Thyroid gland (tissue), 4 donors: ENCODE measurements at regions not wholly inside any gene's neighbourhood (a gene's known extent, or its start where the extent isn't known, plus 50 kb on each side); places are given as distances from the start of the nearest gene placed in this dataset.

Source experiments
- DNase-seq, 2 donors: peaks; one replicate each; pipeline ENCODE4 v3.0.0-alpha.2; 2019
- H3K27ac ChIP-seq, 3 donors: fragments of 200-600 bp; sonication (generic); 1 replicate in 2 of 3; 2 replicates in 1 of 3; pipeline ENCODE4 v1.5.1; 2016 to 2019; ENCODE audit warnings: mild to moderate bottlenecking in 1 of 3, moderate library complexity in 1 of 3
- H3K27me3 ChIP-seq: fragments of 200-600 bp; sonication (generic); one replicate; pipeline ENCODE4 v1.5.1; 2019
- H3K36me3 ChIP-seq, 2 donors: fragments of 200-600 bp; sonication (generic); one replicate each; pipeline ENCODE4 v1.5.1; 2016 to 2019
- H3K4me1 ChIP-seq, 2 donors: fragments of 200-600 bp; sonication (generic); one replicate each; pipeline ENCODE4 v1.5.1; 2017 to 2019
- H3K4me3 ChIP-seq, 3 donors: fragments of 200-600 bp; sonication (generic); replicated peaks in 1 of 3; 1 replicate in 2 of 3; 2 replicates in 1 of 3; pipeline ENCODE4 v1.5.1; 2016; ENCODE audit warnings: mild to moderate bottlenecking in 1 of 3
- H3K9me3 ChIP-seq: fragments of 200-600 bp; sonication (generic); one replicate; pipeline ENCODE4 v1.5.1; 2017
- POLR2A ChIP-seq, 2 donors: fragments of 450-650 bp; IDR thresholded peaks; one replicate each; pipeline ENCODE4 v1.6.1; 2017; ENCODE audit warnings: antibody characterized with exemption in 2 of 2, mild to moderate bottlenecking in 2 of 2, moderate library complexity in 1 of 2
- WGBS, 2 donors: methylation state at CpG; one replicate each; pipeline ENCODE4 v1.1.5; 2017; 5-methylcytosine and 5-hydroxymethylcytosine counted together
- intact Hi-C: fragments of 100-400 bp; cut with DNase I; formaldehyde crosslinking; loops from one replicate; pipeline ENCODE4 v1.15.1; 2023
- TF ChIP-seq, protein P1 (sequence below), 6 experiments: fragments of 200-600 bp in 3 of 6; fragments of 450-650 bp in 3 of 6; sonication (generic) in 3 of 6; IDR thresholded peaks; one replicate each; pipeline ENCODE4 v1.5.1; 2016 to 2019; ENCODE audit warnings: antibody characterized with exemption in 6 of 6, mild to moderate bottlenecking in 2 of 6, inconsistent platforms in 1 of 6, moderate library complexity in 1 of 6

DNA sequence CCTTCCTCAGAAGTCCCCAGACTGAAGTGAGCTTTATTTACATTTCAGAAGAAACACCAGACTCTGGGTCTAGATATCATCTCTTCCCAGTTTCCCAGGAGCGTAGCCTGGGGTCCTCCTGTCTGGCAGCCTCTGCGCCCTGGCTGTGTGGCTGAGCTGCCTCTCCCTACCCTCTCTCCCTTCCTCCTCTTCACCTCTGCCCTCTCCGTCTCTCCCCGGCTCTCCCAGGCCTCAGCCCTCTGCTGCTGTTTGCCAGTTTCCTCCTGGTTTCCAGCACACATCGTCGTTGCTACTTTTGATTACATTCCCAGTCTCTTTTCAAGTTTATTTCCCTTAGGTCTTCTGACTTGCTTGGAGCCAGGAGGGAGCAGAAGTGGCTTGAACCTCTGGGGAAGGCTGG is 91.1 kb upstream of the DISP3 start:
- DNase-seq: no peak
- Histone ChIP-seq H3K36me3 (no peaks in the 10 kb centered on the region), H3K27ac (no peak overlapping the region), H3K4me1 (no peaks in the 10 kb centered on the region), H3K4me3 (no peak overlapping the region), H3K27me3 (no peaks in the 10 kb centered on the region), H3K9me3 (no peaks in the 10 kb centered on the region)
- intact Hi-C loops: no loop called here
- WGBS, 2 donors: 18 to 24% methylated on average over 6 of the region's 6 CpGs
- TF ChIP-seq POLR2A (IDR thresholded peaks at IDR 0.05): no peak
- TF ChIP-seq, protein P1, sequence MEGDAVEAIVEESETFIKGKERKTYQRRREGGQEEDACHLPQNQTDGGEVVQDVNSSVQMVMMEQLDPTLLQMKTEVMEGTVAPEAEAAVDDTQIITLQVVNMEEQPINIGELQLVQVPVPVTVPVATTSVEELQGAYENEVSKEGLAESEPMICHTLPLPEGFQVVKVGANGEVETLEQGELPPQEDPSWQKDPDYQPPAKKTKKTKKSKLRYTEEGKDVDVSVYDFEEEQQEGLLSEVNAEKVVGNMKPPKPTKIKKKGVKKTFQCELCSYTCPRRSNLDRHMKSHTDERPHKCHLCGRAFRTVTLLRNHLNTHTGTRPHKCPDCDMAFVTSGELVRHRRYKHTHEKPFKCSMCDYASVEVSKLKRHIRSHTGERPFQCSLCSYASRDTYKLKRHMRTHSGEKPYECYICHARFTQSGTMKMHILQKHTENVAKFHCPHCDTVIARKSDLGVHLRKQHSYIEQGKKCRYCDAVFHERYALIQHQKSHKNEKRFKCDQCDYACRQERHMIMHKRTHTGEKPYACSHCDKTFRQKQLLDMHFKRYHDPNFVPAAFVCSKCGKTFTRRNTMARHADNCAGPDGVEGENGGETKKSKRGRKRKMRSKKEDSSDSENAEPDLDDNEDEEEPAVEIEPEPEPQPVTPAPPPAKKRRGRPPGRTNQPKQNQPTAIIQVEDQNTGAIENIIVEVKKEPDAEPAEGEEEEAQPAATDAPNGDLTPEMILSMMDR (IDR thresholded peaks at IDR 0.05): no peak

DNA sequence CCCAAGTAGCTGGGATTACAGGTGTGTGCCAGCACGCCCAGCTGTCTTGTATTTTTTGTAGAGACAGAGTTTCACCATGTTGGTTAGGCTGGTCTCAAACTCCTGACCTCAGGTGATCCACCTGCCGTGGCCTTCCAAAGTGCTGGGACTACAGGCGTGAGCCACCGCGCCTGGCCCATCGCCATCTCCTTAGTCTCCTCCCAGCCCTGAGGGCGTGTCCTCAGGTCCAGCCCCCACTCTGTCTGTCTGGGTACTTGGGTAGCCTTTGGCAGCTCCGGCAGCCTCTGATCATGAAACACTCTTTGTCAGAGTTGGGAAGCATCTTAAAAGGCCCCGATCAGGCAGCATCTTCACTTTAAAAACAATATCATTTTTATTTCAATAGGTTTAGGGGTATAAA is 90.3 kb upstream of the DISP3 start:
- H3K27ac ChIP-seq: no peak overlapping the region
- H3K4me1 ChIP-seq: no peaks in the 10 kb centered on the region
- H3K27me3 ChIP-seq: no peaks in the 10 kb centered on the region
- intact Hi-C loops: no loop called here
- no peaks in the 10 kb centered on the region for H3K9me3 ChIP-seq
- DNase-seq: no peak
- H3K36me3 ChIP-seq: no peaks in the 10 kb centered on the region
- no peak overlapping the region for H3K4me3 ChIP-seq
- TF ChIP-seq, protein P1 (IDR thresholded peaks at IDR 0.05): no peak
- TF ChIP-seq POLR2A (IDR thresholded peaks at IDR 0.05): no peak
- WGBS, 2 donors: 58 to 62% methylated on average over 4 to 9 of the region's 9 CpGs

DNA sequence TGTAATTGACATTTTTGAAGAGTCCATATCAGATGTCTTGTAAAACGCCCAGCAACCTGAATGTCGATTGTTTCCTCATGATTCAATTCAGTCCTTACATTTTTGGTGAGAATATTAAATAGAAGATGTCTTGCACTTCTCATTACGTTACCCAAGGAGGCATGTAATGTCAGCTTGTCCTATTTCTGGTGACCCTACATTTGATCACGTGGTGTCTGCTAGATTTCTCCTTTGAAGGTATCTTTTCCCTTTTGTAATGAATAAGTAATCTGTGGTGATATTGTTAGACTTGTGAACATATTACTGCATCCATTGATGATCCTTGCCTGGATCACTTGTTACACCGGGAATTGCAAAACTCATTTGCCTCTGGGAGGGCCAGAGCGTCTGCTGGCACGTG is 87.6 kb upstream of the DISP3 start:
- WGBS, 2 donors: 81 to 82% methylated on average over 7 of the region's 7 CpGs
- DNase-seq: no peak
- no peaks in the 10 kb centered on the region for H3K4me1 ChIP-seq
- no peak overlapping the region for H3K4me3 ChIP-seq
- no peaks in the 10 kb centered on the region for H3K36me3 ChIP-seq
- TF ChIP-seq, protein P1 (IDR thresholded peaks at IDR 0.05): no peak
- no peak for TF ChIP-seq POLR2A (IDR thresholded peaks at IDR 0.05)
- H3K27me3 ChIP-seq: no peaks in the 10 kb centered on the region
- H3K27ac ChIP-seq: no peak overlapping the region
- intact Hi-C loops: no loop called here
- H3K9me3 ChIP-seq: no peaks in the 10 kb centered on the region

DNA sequence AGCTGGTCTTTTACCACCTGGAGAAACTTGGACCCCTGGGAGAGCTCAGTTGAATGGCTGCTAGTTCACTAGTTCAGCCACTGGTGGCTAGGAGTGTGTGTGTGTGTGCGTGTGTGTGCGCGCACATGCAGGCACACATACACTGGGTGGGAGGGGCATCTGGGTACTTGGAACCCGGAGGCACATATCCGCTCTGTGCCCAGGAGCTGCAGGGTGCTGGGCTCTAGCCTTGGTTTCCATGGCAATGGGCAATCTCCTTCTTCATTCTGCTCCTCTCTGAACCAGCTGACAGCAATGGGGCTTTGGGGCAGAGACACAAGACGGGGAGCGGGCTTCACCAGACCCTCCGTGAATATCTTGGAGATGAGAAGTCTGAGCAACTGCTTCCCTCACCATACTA is 87.1 kb upstream of the DISP3 start:
- DNase-seq: no peak
- 78 to 82% methylated on average over 3 of the region's 8 CpGs for WGBS, 2 donors
- Histone ChIP-seq H3K4me1 (no peaks in the 10 kb centered on the region), H3K9me3 (no peaks in the 10 kb centered on the region), H3K27me3 (no peaks in the 10 kb centered on the region), H3K27ac (no peak overlapping the region), H3K36me3 (no peaks in the 10 kb centered on the region), H3K4me3 (no peak overlapping the region)
- intact Hi-C loops: no loop called here
- TF ChIP-seq, protein P1 (IDR thresholded peaks at IDR 0.05): no peak
- TF ChIP-seq POLR2A (IDR thresholded peaks at IDR 0.05): no peak

DNA sequence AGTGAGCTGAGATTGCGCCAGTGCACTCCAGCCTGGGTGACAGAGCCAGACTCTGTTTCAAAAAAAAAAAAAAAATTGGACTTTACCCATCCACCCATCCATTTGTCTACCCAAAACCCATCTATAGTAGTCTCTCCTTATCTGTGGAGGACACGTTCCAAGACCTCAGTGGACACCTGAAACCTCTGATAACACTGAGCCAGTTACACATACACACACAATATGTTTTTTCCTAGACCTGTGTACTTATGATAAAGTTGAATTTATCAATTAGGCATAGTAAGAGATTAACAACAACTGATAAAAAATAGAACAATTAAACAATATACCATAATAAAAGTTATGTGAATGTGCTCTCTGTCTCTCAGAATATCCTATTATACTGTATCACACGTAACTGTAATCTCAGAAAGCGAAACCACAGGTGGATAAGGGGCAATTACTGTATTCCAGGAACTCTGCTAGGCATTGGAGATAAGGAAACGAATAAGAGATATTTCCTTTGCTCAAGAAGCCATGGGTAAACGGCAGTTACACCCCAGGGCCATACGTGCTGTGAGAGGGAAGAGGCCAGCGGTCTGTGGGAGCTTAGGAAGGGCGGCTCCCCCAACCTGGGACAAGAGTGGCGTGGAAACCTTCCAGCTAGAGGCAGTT is 84.2 kb upstream of the DISP3 start:
- Histone ChIP-seq H3K9me3 (no peaks in the 10 kb centered on the region), H3K4me1 (no peaks in the 10 kb centered on the region), H3K4me3 (no peak overlapping the region), H3K36me3 (no peaks in the 10 kb centered on the region), H3K27ac (no peak overlapping the region), H3K27me3 (no peaks in the 10 kb centered on the region)
- no peak for TF ChIP-seq POLR2A (IDR thresholded peaks at IDR 0.05)
- TF ChIP-seq, protein P1 (IDR thresholded peaks at IDR 0.05): no peak
- 64 to 66% methylated on average over 10 of the region's 10 CpGs for WGBS, 2 donors
- intact Hi-C loops: no loop called here
- no peak for DNase-seq
